ENCODE measurements at regions not wholly inside any gene's neighbourhood (a gene's known extent, or its start where the extent isn't known, plus 50 kb on each side); places are given as distances from the start of the nearest gene placed in this dataset.

- TF ChIP-seq, protein P1, sequence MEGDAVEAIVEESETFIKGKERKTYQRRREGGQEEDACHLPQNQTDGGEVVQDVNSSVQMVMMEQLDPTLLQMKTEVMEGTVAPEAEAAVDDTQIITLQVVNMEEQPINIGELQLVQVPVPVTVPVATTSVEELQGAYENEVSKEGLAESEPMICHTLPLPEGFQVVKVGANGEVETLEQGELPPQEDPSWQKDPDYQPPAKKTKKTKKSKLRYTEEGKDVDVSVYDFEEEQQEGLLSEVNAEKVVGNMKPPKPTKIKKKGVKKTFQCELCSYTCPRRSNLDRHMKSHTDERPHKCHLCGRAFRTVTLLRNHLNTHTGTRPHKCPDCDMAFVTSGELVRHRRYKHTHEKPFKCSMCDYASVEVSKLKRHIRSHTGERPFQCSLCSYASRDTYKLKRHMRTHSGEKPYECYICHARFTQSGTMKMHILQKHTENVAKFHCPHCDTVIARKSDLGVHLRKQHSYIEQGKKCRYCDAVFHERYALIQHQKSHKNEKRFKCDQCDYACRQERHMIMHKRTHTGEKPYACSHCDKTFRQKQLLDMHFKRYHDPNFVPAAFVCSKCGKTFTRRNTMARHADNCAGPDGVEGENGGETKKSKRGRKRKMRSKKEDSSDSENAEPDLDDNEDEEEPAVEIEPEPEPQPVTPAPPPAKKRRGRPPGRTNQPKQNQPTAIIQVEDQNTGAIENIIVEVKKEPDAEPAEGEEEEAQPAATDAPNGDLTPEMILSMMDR (conservative IDR thresholded peaks at IDR 0.05): no peak
- TF ChIP-seq EZH2 (IDR thresholded peaks at IDR 0.05; ENCODE audit: low read depth): no peak
Observed at GRCh38 chr3:39727415-39727814, 82.0 kb upstream of the MYRIP start.
